22Rv1 (cell line): ENCODE measurements at regions not wholly inside any gene's neighbourhood (a gene's known extent, or its start where the extent isn't known, plus 50 kb on each side); places are given as distances from the start of the nearest gene placed in this dataset.

ENCODE experiments used
- H3K27ac ChIP-seq: fragments of 450-650 bp; 2 replicates; pipeline ENCODE4 v1.5.1; 2017
- CTCF ChIP-seq: fragments of 450-650 bp; IDR thresholded peaks from 2 replicates; pipeline ENCODE4 v1.5.1; 2017; ENCODE audit warnings: mild to moderate bottlenecking
- ZFX ChIP-seq: fragments of 450-650 bp; IDR thresholded peaks from 2 replicates; pipeline ENCODE4 v1.6.1; 2017; ENCODE audit warnings: antibody characterized with exemption, borderline replicate concordance

GRCh38 chr7:68456469-68456868, 1141.8 kb upstream of the AUTS2 start:
- TF ChIP-seq CTCF, result no peak
- TF ChIP-seq ZFX, result no peak

GRCh38 chr7:68457481-68457880, 1140.8 kb upstream of the AUTS2 start:
- H3K27ac ChIP-seq, result no peak overlapping the region
- TF ChIP-seq CTCF (no peak), ZFX (no peak)

More at GRCh38 chr7:68456469-68456868, 1141.8 kb upstream of the AUTS2 start:
- H3K27ac ChIP-seq, result no peak overlapping the region

GRCh38 chr7:68458010-68458908, 1140.0 kb upstream of the AUTS2 start:
- H3K27ac ChIP-seq, result no peak overlapping the region
- TF ChIP-seq CTCF (no peak), ZFX (no peak)

- no peak for TF ChIP-seq CTCF
- TF ChIP-seq ZFX, result no peak
- no peak overlapping the region for H3K27ac ChIP-seq
Observed at GRCh38 chr7:68461430-68461829, 1136.8 kb upstream of the AUTS2 start.

- no peak overlapping the region for H3K27ac ChIP-seq
- TF ChIP-seq ZFX, result no peak
- no peak for TF ChIP-seq CTCF
Observed at GRCh38 chr7:68470836-68471435, 1127.3 kb upstream of the AUTS2 start.

GRCh38 chr7:68472688-68473087, 1125.6 kb upstream of the AUTS2 start:
- no peak for TF ChIP-seq ZFX
- no peak for TF ChIP-seq CTCF
- no peak overlapping the region for H3K27ac ChIP-seq

- TF ChIP-seq CTCF (no peak), ZFX (no peak)
- no peak overlapping the region for H3K27ac ChIP-seq
Observed at GRCh38 chr7:68474661-68475216, 1123.5 kb upstream of the AUTS2 start.
